Brain microvascular endothelial cell (primary cell): ENCODE measurements at regions not wholly inside any gene's neighbourhood (a gene's known extent, or its start where the extent isn't known, plus 50 kb on each side); places are given as distances from the start of the nearest gene placed in this dataset.

ENCODE experiments used
- DNase-seq: peaks from one replicate; pipeline ENCODE4 v3.0.0-alpha.2; 2020
- H3K27ac ChIP-seq: fragments of 250-450 bp; sonication (Bioruptor Pico); 2 replicates; pipeline ENCODE4 v1.5.1; 2020; ENCODE audit warnings: mild to moderate bottlenecking, moderate library complexity
- H3K27me3 ChIP-seq: fragments of 250-450 bp; sonication (Bioruptor Pico); replicated peaks from 2 replicates; pipeline ENCODE4 v1.5.1; 2020; ENCODE audit warnings: mild to moderate bottlenecking
- H3K36me3 ChIP-seq: fragments of 250-450 bp; sonication (Bioruptor Pico); replicated peaks from 2 replicates; pipeline ENCODE4 v1.5.1; 2020; ENCODE audit warnings: mild to moderate bottlenecking
- H3K4me3 ChIP-seq: 2 replicates; pipeline ENCODE4 v1.5.1; 2011; ENCODE audit warnings: low read depth, mild to moderate bottlenecking, control low read depth, low read length, moderate library complexity
- in situ Hi-C: cut with HindIII; loops from 2 replicates; pipeline ENCODE4 v1.10.0; 2017; ENCODE audit warnings: low sequenced_read_pairs, low pct_ligation_motif_present
- TF ChIP-seq, protein P1 (sequence below): IDR thresholded peaks from 2 replicates; pipeline ENCODE4 v1.5.1; 2011; ENCODE audit warnings: low read depth, mild to moderate bottlenecking, moderate library complexity, low read length, control low read depth, inconsistent platforms; ENCODE audit errors: missing control alignments

DNA sequence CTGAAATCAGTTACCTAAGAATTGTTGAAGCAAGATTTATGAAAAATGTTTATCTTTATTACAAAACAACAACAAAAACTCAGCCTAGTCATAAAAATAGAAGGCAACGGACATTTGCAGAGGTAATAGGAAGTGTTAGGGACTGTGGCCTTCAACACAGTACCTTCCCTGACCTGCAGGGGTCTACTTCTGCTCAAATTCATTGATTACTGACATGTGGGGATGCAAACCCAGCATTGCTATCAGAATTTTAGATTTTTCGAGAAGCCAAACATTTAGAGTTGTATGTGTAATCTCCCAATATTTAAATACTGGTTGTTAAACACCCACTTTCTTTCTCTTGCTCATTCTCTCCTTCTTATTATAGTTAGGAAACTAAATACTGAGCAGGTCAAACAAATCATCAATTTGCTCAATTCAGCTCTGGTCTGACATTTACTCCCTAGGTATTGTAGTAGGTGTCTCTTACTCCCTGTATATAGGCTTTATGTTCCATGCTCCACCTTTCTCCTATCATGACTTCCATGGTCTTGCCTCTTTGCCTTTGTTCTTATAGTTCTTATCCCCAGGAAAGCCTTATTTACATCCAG lies 198.5 kb downstream of the UBE2E3 start:
- no peaks in the 10 kb centered on the region for H3K36me3 ChIP-seq

DNA sequence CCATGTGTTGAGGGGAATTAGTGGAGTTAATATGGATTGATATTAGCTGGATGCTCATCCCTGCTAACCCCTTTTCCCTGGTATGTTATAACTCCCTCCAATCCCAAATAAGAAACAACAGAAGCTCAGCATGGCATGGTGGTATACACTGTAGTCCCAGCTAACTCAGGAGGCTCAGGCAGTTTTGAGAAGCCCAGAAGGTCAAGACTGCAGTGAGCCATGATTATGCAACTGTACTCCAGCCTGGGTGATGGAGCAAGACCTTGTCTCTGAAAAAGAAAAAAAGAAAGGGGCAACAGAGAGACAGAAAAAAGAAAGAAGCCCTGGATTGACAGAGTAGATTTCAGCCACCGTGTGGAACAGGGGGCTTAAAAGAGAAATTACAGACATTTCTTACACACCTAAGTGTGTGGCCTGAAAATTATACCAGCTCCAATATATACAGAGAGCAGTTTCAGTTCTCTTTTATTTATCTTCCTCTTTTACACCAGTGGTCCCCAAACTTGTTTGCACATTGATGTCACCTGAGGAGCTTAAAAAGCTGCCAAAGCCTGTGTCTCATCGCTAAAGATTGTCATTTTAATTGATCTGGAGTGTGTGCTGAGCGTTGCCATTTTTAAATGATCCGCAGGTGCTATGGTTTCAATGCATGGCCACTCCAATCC lies 203.6 kb downstream of the UBE2E3 start:
- no peaks in the 10 kb centered on the region for H3K27me3 ChIP-seq
- in situ Hi-C loops = no loop called here
- no peaks in the 10 kb centered on the region for H3K36me3 ChIP-seq
- no peak overlapping the region for H3K27ac ChIP-seq
- TF ChIP-seq, protein P1, sequence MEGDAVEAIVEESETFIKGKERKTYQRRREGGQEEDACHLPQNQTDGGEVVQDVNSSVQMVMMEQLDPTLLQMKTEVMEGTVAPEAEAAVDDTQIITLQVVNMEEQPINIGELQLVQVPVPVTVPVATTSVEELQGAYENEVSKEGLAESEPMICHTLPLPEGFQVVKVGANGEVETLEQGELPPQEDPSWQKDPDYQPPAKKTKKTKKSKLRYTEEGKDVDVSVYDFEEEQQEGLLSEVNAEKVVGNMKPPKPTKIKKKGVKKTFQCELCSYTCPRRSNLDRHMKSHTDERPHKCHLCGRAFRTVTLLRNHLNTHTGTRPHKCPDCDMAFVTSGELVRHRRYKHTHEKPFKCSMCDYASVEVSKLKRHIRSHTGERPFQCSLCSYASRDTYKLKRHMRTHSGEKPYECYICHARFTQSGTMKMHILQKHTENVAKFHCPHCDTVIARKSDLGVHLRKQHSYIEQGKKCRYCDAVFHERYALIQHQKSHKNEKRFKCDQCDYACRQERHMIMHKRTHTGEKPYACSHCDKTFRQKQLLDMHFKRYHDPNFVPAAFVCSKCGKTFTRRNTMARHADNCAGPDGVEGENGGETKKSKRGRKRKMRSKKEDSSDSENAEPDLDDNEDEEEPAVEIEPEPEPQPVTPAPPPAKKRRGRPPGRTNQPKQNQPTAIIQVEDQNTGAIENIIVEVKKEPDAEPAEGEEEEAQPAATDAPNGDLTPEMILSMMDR = no peak
- no peak overlapping the region for H3K4me3 ChIP-seq
- DNase-seq = no peak

More for the DNA sequence above, 198.5 kb downstream of the UBE2E3 start:
- Histone ChIP-seq H3K27me3 (no peaks in the 10 kb centered on the region), H3K4me3 (no peak overlapping the region), H3K27ac (no peak overlapping the region)
- in situ Hi-C loops = no loop called here
- TF ChIP-seq, protein P1 = peak; percentile 59
- no peak for DNase-seq

DNA sequence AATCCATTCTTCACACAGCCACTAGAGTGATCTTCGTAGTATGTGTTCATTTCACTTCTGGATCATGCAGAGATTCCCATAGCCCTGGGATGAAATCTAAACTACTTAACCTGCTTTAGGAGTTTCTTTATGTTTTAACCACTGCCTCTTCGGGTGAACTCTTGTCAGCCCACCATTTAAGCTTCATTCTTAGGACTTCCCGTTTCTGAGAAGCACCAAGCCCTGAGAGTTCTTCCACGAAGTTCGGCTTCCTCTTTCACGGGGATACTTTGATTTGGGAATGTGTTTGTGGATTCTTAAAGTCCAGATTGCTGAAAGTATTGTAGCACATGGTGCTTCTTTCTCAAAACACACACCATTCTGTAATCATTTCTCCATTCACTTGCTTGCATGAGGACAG lies 205.0 kb downstream of the UBE2E3 start:
- in situ Hi-C loops = no loop called here
- no peak for DNase-seq
- no peak overlapping the region for H3K4me3 ChIP-seq
- TF ChIP-seq, protein P1 = no peak
- H3K27me3 ChIP-seq = no peaks in the 10 kb centered on the region
- H3K27ac ChIP-seq = no peak overlapping the region
- no peaks in the 10 kb centered on the region for H3K36me3 ChIP-seq

DNA sequence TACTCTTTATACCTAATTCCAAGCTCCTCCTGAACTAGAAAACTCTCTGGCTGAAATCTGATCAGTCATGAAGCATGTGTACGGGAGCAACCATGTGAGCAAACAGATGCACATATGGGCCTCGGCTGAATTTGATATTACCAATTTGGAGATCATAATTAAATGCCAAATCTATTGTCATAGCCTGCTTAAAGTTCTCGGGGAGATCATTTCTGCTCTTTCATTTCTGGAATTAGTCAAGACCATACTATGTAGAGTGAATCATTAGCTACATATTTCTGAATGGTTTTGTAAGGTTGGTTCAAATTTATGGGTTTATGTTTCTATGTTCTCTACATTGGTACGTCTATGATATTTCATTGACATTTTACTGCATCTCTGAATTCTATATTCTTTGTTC lies 205.5 kb downstream of the UBE2E3 start:
- in situ Hi-C loops = no loop called here
- Histone ChIP-seq H3K27ac (no peak overlapping the region), H3K27me3 (no peaks in the 10 kb centered on the region), H3K36me3 (no peaks in the 10 kb centered on the region), H3K4me3 (no peak overlapping the region)
- TF ChIP-seq, protein P1 = no peak
- DNase-seq = no peak

DNA sequence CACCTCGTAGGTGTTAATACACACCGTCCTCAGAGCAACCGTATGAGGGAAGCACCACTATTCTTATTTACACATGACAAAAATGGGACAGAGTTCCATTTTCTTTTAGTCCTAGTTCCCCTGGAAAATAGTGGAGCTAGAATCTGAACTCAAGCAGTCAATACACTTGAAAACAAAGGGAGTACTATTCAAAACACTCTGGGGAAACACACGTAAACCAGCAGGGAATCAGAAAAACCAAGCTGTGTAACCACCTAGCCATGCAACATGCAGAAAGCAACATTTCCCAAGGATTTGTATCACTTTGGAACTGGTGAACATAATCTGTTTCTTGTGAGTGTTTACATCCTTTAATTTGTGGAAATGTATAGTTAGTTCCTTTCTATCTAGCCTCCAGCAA lies 208.2 kb downstream of the UBE2E3 start:
- DNase-seq = no peak
- Histone ChIP-seq H3K27me3 (no peaks in the 10 kb centered on the region), H3K27ac (no peak overlapping the region), H3K4me3 (no peak overlapping the region), H3K36me3 (no peaks in the 10 kb centered on the region)
- in situ Hi-C loops = no loop called here
- TF ChIP-seq, protein P1 = no peak

DNA sequence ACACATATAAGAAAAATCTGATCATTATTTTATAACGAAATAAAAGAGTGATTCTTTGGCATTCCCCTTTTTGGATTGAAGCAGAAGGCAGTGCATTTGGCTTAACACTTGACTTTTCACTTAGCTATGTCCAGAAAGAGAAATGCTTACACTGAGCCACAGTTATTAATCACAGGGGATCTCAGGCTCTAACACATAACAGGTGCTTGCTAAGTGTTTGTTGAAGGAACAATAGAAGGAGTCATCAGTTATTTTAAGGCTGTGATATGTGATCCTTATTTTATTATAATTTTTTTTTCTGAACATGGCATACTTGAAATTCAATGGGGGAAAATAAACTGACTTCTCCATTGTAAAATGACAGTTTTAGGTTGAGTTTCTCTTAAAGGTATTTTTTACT lies 209.5 kb downstream of the UBE2E3 start:
- Histone ChIP-seq H3K36me3 (no peaks in the 10 kb centered on the region), H3K4me3 (no peak overlapping the region), H3K27me3 (no peaks in the 10 kb centered on the region), H3K27ac (no peak overlapping the region)
- no peak for DNase-seq
- TF ChIP-seq, protein P1 = no peak
- in situ Hi-C loops = no loop called here
